Stimulated activated CD4-positive, alpha-beta T cell treated with anti-CD3 and anti-CD28 coated beads, Interleukin-12 subunit alpha, Interleukin-12 subunit beta, amount 100 ng/mL, for 24 hours (primary cell): ENCODE measurements at regions not wholly inside any gene's neighbourhood (a gene's known extent, or its start where the extent isn't known, plus 50 kb on each side); places are given as distances from the start of the nearest gene placed in this dataset.

Experiments
- DNase-seq, 2 experiments: peaks; one replicate each; pipeline ENCODE4 v3.0.0-alpha.2; 2020; ENCODE audit warnings: low read depth in 2 of 2

DNA sequence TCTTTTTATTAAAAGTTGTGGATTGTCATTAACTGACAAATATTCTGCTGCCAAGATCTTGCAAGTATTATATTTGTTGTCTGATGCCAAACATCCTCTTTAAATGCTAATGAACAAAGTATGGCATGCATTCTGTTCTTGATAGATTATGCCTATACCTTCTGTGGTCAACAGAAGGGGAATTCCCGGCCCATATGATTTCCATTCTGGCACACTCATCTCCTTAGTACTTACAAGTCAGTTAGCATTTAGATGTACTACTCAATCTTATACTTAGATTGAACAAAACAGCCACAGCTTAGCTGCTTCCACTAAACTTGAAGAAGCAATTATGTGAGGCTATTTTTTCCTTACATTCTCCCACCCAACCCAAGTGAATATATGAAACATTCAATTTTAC, 246.1 kb upstream of the DACH1 start:
- DNase-seq: no peak

DNA sequence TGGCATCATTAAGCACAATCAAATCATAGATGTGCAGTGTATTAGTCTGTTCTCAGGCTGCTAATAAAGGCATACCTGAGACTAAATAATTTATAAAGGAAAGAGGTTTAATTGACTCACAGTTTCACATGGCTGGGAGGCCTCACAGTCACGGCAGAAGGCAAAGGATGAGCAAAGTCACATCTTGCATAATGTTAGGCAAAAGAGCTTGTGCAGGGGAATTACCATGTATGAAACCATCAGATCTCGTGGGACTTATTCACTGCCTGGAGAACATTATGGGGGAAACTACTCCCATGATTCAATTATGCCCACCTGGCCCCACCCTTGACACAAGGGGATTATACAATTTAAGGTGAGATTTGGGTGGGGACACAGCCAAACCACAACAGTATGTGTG, 245.2 kb upstream of the DACH1 start:
- no peak for DNase-seq

DNA sequence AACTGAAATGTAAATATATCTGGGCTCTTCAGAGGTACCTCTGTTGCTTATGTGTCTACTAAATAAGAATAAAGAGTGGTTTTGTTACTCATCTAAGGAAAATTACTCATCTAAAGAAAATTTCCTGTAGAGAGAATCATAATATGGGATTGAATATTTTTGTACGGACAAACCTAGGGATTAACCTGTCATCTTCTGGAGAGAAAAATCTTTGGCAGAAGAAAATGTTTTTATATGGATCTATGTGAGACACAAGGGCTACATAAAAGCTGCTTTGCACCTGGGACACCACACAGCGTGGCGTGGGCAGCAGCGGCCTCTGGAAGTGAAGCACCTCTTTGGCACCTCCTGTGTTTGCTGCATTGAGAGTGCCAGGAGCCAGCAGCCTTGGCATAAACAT, 242.9 kb upstream of the DACH1 start:
- no peak for DNase-seq

DNA sequence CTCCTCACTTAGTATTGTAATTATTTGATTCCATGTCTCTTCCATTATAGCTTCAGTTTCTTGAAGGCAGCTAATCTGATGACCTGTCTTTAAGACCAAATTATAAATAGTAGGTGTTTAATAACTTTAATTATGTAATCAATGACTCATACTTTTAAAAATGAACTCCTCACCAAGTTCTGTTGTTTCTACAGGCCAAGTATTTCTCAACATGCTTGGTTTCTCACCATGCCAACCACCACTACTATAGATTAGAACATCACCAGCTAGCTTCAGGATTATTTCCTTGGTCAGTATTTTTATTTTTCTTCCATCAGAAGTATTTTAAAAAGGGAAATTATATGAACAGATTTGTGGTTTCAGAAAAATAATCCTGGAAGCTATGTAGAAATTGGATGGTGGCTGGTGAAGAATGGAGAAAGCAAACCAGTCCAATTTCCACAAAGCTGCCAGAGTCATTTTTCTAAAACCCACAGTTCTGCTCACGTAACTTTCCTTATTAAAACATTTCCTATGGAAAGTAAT, 237.7 kb upstream of the DACH1 start:
- DNase-seq: no peak

DNA sequence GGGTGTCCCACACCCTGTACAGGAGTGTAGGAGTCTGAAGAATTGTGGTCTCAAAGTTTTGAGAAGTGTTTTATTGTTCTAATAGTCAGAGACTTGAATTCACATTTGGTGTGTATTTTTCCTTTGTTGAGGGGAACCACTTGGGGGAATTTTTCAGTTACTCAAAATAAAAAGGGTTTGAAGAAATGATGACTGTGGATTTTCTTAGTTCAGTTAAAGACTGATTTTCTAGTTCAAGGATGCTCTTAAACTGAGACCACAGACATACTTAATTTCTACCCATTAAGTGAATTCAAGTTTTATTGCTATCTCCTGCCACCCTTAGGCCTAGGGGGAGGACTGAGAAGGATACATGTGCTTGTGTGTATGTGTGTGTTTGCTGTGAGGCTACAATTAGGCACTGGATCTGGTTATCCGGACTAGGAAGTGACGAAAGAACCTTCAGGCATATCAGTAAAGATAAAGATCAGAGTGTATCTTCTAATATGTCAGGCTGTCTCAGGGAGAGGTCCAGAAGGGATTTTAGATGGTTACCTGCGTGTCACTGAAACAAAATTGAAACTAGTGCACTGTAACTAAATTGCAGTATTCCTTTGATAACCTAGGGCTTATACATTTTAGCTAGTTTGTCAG, 234.9 kb upstream of the DACH1 start:
- no peak for DNase-seq

DNA sequence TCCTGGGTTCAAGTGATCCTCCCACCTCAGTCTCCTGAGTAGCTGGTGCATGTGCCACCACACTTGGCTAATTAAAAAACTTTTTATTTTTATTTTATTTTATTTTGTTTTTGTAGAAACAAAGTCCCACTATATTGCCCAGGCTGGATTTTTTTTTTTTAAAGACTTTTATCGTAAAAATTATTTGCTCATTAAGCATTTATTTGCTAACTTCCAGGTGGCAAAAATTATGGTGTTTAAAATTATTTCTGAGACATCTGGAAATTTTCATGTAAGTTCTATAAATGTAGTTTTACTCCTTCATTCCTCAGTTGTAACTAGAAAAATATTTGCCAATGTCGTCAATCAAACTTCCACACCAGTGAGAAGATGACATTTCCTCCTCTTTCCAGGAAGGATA, 233.3 kb upstream of the DACH1 start:
- DNase-seq: no peak

DNA sequence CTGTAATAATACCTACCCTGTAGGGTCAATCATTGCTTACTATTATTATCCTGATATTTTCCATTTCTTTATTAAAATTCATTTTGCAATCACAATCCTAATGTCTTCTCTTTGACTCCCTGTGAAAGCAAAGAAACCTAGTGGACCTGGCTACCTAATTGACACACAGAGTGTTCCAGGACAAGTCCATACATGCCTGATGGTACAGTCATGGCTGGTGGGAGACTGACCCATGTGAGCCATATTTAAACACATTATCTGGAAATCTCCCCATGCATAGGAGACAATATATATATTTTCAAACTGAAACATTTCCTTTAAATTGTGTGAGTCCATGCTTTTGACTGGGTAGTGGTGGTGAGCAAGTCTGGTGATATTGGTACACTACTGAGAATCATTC, 230.6 kb upstream of the DACH1 start:
- no peak for DNase-seq

DNA sequence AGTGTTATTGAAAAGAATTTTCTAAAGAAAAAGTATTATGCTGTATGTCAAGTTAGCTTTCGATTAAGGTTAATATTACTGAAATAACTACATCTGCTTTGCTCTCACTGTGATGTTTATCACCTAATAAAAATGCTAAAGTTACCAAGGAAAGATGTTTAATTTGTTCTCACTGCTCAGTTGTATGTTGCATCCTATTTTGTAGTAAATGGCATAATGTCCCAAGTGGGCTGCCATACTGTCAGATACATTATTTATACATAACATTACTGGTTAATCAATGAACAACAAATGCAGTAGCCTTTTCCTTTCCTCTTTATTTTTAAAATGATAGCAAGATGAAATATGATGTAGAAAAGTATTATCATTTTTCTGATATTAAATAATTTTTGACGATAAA, 226.3 kb upstream of the DACH1 start:
- DNase-seq: no peak

DNA sequence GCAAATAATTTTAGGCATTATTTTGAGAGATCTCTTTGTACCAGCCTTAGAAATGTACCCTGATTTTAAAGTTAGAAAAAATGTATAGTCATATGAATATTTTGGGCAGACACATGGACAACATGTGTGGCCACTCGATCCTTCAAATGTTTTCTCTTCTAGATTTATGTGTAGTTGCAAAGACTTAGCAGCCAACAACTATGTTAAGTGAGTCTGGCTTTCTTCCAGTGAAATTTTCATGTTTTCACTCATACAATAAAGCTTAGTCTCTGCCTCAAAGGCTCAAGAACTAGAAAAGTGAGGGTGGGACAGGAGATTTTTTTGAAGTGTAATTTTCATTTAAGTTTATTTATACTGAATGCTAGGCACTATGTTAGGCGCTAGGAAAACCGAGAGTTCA, 207.7 kb upstream of the DACH1 start:
- no peak for DNase-seq

DNA sequence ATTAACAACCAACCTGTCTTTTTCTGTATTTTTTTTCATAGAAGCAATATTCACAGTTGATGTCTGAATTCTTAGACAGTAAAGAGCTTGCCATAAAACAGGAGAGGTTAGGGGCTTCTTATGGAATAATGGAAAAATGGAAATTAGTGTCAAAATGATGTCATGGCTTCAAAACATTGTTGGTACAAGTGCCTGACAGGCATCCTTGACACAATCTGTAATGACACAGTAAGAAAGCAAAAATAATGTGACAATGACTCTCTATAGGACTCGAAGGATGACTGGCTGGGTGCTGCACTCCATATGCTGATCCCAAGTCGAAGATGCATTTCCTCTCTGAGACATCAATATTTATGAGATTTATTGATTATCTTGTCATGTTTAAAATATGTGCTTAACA, 205.3 kb upstream of the DACH1 start:
- DNase-seq: no peak

DNA sequence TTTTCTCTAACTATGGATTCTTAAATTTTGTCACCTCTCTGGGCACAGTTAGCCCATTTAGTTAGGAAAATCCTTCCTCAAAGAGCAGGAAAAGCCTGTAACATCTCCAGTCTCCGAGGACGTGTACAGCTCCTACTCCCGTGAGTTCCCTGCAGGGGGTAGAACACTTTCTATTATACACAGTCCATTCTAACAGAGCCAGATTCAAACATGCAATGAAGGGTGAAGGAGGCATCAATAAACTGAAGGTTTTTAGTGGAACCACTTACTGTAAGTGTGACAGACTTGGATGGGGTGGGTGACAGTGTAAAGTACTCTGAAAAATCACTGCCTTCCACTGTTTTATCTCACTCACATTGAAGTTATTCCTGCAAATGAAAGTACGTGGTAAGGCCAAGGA, 204.7 kb upstream of the DACH1 start:
- DNase-seq: no peak

DNA sequence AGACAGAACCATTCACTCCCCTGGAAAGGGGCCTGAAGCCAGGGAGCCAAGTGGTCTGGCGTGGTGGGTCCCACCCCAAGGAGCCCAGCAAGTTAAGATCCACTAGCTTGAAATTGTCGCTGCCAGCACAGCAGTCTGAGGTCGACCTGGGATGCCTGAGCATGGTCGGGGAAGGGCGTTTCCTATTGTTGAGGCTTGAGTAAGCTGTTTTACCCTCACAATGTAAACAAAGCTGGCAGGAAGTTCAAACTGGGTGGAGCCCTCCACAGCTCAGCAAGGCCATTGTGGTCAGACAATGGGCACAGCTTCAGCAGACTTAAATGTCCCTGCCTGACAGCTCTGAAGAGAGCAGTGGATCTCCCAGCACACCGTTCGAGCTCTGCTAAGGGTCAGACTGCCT, 195.6 kb upstream of the DACH1 start:
- DNase-seq: no peak

DNA sequence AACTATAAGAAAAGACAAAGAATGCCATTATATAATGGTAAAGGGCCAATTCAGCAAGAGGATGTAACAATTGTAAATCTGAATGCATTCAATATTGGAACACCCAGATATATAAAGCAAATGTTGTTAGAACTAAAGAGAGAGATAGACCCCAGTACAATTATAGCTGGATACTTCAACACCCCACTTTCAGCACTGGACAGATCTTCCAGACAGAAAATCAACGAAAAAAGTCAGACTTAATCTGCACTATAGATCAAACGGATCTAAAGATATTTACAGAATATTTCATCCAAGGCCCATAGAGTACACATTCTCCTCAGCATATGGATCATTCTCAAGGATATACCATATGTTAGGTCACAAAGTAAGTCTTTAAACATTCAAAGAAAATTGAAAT, 194.6 kb upstream of the DACH1 start:
- DNase-seq: no peak

DNA sequence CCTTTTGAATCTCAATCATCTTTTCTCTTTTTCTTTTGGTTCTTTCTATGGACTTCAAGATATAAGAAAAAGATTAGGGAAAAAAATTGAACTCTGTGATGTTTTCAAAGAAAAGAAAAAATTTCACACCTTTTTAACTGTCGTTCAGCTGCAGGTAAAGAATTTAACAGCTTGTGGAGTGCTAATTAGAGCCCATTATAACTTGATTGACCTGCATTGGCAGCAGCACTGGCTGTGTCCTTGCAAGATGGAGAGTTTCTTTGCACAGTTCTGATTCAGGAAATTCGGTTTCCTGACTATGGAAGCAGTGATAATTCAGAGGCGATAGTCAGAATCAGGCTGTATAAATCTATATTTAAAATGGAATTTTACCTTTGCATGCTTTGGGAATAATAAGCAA, 183.2 kb upstream of the DACH1 start:
- DNase-seq: no peak

DNA sequence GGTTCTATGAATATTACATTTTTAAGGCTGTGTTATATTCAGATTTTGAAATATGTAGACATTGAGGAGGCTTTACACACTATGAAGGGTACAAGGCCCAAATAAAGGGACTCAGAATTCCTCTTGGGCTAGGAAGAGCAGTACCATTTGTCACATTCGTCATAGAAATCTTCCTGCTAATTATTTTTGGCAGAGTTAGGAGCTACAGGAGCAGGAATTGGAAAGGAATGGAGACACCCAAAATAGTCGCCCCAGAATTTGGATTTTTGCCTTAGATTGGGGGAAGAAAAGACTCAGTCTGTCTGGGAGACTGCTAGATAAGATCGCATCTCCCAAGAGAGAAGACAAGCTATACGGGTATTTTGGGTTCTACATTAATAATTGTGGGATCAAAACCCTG, 176.4 kb upstream of the DACH1 start:
- DNase-seq: no peak

DNA sequence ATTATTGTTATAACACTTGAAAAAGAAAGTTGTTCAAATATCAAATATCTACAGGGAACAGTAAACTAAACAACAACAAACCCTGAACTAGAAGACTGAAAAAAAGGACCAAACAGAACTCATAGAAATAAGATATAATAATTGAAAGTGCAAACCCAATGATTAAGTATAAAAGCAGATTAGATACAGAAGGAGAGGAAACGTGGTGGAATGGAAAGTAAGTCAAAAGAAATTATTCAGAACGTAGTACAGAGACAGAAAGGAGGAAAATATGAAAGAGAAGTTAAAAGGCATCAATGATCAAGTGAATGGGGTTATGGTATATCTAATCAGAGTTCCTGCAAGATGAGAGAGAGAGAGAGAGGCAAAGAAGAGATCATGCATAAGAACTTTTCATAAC, 174.2 kb upstream of the DACH1 start:
- DNase-seq: no peak

DNA sequence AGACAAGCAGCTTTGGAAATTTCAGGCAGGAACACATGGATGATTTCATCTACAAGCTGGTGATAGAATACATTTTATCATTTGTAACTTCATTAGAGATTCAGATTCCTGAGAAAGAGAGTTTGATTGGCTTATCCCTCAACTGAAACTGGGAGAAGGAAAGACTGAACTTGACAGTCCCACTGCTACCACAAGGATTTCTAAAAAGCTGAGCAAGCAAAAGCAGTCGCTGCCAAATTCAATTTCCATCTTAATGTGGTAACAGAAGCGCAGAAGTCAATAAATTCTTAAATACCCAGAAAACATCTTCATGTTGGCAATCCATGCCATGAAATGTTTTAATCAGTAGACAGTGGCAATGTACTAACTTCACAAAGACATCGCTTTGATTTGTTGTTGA, 172.1 kb upstream of the DACH1 start:
- no peak for DNase-seq

DNA sequence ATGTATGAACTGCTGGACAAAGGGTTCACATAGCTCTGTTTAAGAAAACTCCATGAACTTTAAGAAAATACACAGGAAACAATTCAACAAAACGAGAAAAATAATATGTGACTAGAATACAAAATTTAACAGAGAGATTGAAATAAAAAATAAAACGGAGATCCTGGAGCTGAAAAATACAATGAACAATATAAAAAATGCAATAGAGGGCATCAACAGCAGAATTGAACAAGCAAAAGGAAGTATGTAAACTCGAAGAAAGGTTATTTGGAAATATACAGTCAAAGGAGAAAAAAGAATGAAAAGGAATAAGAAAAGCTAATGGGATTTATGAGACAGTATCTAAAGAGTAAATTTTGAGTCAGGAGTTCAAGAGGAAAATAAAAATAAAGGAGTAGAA, 163.0 kb upstream of the DACH1 start:
- DNase-seq: no peak

DNA sequence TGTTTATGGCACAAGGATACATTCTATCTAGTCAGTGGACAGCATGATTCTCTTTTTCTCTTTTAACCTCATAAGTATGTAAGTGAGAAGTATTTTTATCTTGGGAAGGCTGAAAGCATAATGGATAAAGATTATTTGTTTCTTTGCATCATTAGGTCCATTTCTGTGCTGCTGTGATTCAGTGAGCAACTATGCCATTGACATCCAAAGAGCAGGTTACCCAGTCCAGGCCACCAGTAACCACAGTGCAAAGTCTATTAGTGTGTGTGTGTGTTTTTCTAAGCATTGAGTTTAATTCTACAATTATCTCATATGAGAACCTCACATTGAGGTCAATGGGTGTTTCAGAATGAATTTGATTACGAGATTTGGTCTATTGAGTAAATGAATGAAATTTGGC, 158.8 kb upstream of the DACH1 start:
- DNase-seq: no peak

DNA sequence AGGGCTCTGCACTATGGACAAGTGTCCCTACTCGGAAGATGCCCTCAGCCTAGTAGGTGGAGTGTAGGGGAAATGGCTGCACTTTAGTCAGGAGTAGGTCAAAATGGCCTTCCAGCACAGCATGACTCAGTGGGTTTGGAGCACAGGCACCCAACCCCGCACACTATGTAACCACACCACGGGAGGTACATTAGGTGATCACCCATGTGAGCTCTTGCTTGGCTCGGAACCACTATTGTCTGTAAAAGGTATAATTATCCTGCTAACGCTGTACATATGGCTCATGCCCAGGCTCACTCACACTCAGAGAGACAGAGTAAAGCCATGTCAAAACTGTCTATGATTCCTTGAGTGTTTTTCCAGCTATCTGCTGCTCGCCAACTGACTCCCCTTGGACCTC, 156.9 kb upstream of the DACH1 start:
- no peak for DNase-seq

DNA sequence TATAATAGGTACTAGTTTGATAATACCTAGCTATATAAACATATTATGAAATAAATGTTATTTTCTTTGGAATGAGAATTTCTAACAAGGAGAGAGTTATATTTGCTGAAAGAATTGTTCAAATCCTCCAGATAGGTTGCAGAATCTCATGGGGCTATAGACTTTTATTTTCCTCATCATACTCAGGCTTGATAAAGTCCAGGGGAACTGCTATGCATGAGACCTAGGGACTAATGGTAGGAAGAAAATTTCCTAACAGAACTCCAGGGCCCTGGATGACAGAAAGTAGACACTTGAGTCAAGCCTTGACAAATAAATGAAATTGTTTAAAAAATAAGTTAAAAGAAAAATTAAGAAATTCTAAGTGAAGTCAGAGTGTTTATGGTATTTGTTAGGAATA, 138.5 kb upstream of the DACH1 start:
- DNase-seq: no peak

DNA sequence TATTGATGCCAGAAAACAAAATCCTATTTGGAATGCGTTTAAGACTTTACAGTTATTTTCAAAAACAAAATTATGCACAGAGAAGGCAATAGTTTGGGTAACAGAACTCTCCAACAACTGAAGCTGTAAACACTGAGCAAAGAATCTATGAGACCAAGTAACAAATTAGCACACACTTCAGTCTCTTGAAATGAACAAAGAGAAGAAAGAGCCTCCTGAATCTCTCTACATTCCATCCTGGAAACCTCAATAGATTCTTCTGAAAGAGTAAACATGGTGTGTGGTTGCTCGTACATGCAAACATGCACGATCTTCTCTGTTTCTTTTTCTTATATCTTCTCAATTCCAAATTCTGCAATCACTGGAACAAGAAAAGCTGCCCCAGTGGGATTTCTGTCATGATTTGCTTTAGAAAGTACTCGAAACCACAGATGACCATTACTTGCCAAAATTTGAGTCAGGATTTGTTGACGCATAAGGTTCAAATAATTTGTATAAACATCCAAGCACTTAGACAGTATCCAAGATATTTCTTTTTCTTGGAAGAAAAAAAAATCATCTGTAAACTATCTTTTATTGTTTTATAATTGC, 137.9 kb upstream of the DACH1 start:
- no peak for DNase-seq

DNA sequence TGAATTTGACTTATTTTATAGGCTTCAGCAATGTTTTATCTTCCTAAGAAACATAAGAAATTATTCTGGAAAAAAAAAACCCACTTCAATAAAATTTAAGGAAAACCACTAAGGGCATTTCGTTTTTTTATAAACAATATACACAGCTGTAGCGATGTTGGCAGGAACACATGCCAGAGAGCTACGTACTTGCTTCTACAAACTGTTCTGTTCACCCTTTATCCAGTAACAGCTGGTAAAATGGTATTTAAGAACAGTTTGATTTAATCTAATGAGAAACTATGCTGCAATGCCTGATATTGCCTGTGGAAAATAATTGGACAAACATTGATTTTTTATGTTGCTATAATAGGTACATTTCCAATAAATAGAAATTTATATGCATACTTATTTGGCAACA, 137.2 kb upstream of the DACH1 start:
- no peak for DNase-seq

DNA sequence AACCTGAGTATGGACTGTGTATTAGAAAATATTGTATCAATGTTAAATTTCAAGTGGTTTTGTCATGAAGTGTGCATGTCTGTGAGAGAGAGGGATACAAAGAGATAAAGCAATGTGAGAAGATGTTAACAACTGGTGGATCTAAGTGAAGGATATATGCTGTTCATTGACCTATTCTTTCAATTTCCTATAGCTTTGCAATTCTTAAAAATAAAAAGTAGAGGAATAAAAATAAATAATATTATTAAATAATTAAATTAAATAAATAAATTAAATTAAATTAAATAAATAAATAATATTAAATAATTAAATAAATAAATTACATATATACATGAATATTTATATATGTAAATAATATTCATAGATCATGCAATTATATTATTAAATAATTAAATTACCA, 131.2 kb upstream of the DACH1 start:
- DNase-seq: no peak
